ENCODE measurements at regions not wholly inside any gene's neighbourhood (a gene's known extent, or its start where the extent isn't known, plus 50 kb on each side); places are given as distances from the start of the nearest gene placed in this dataset.
A peak's percentile ranks its signal among the peaks of the same experiment; 100 is the strongest.

DNA sequence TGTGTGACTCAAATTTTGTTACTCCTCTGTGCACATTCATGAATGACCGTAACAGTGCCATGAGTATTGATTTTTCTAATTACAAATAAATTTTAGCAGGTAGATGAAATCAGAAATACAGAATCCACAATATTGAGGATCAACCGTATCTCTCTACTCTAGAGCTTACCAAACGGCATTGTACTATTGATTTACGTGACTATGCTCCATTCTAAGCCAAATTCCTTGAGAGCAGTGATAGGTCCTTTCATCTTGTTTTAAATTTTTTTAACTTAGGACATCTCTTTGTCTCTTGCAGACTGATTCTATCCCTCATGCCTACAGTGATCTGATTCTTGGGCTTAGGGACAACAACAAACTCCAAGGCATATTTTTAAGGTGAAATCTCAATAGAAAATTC lies 172.3 kb upstream of the C1QTNF7 start:
- H3K36me3 Mint-ChIP-seq (ENCODE audit: low read depth), result no peaks in the 10 kb centered on the region
- no peaks in the 10 kb centered on the region for H3K36me3 ChIP-seq (ENCODE audit: insufficient read depth)
- H3K4me1 Mint-ChIP-seq, result peaks cover 18% of the 10 kb centered on the region
- H3K79me2 ChIP-seq (replicated peaks; ENCODE audit: insufficient read depth), result no peaks in the 10 kb centered on the region
- TF ChIP-seq, protein P1, sequence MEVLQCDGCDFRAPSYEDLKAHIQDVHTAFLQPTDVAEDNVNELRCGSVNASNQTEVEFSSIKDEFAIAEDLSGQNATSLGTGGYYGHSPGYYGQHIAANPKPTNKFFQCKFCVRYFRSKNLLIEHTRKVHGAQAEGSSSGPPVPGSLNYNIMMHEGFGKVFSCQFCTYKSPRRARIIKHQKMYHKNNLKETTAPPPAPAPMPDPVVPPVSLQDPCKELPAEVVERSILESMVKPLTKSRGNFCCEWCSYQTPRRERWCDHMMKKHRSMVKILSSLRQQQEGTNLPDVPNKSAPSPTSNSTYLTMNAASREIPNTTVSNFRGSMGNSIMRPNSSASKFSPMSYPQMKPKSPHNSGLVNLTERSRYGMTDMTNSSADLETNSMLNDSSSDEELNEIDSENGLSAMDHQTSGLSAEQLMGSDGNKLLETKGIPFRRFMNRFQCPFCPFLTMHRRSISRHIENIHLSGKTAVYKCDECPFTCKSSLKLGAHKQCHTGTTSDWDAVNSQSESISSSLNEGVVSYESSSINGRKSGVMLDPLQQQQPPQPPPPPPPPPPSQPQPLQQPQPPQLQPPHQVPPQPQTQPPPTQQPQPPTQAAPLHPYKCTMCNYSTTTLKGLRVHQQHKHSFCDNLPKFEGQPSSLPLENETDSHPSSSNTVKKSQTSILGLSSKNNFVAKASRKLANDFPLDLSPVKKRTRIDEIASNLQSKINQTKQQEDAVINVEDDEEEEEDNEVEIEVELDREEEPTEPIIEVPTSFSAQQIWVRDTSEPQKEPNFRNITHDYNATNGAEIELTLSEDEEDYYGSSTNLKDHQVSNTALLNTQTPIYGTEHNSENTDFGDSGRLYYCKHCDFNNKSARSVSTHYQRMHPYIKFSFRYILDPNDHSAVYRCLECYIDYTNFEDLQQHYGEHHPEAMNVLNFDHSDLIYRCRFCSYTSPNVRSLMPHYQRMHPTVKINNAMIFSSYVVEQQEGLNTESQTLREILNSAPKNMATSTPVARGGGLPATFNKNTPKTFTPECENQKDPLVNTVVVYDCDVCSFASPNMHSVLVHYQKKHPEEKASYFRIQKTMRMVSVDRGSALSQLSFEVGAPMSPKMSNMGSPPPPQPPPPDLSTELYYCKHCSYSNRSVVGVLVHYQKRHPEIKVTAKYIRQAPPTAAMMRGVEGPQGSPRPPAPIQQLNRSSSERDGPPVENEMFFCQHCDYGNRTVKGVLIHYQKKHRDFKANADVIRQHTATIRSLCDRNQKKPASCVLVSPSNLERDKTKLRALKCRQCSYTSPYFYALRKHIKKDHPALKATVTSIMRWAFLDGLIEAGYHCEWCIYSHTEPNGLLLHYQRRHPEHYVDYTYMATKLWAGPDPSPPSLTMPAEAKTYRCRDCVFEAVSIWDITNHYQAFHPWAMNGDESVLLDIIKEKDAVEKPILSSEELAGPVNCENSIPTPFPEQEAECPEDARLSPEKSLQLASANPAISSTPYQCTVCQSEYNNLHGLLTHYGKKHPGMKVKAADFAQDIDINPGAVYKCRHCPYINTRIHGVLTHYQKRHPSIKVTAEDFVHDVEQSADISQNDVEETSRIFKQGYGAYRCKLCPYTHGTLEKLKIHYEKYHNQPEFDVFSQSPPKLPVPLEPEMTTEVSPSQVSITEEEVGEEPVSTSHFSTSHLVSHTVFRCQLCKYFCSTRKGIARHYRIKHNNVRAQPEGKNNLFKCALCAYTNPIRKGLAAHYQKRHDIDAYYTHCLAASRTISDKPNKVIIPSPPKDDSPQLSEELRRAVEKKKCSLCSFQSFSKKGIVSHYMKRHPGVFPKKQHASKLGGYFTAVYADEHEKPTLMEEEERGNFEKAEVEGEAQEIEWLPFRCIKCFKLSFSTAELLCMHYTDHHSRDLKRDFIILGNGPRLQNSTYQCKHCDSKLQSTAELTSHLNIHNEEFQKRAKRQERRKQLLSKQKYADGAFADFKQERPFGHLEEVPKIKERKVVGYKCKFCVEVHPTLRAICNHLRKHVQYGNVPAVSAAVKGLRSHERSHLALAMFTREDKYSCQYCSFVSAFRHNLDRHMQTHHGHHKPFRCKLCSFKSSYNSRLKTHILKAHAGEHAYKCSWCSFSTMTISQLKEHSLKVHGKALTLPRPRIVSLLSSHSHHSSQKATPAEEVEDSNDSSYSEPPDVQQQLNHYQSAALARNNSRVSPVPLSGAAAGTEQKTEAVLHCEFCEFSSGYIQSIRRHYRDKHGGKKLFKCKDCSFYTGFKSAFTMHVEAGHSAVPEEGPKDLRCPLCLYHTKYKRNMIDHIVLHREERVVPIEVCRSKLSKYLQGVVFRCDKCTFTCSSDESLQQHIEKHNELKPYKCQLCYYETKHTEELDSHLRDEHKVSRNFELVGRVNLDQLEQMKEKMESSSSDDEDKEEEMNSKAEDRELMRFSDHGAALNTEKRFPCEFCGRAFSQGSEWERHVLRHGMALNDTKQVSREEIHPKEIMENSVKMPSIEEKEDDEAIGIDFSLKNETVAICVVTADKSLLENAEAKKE (CRISPR knock-in tag; IDR thresholded peaks at IDR 0.05), result no peak
- H3K27me3 ChIP-seq (ENCODE audit: insufficient read depth), result no peaks in the 10 kb centered on the region
- H3K27me3 Mint-ChIP-seq (ENCODE audit: insufficient read depth, low read depth, poor library complexity), result peaks cover 3% of the 10 kb centered on the region
- no peaks in the 10 kb centered on the region for H4K20me1 ChIP-seq (replicated peaks; ENCODE audit: insufficient read depth)
- no peak overlapping the region for H3K4me3 Mint-ChIP-seq
- no peak overlapping the region for H3K4me3 ChIP-seq
- H3K9me2 ChIP-seq (ENCODE audit: insufficient read depth), result peaks cover 4% of the 10 kb centered on the region
- no peak overlapping the region for H2AFZ ChIP-seq
- no peak overlapping the region for H3K4me2 ChIP-seq
- ATAC-seq (peak; percentile 84), DNase-seq (ENCODE audit: low spot score) (peak; percentile 61)
- no peaks in the 10 kb centered on the region for H3F3A ChIP-seq (replicated peaks; ENCODE audit: low read depth)
- no peak overlapping the region for H3K27ac Mint-ChIP-seq
- H3K9me3 Mint-ChIP-seq, result no peaks in the 10 kb centered on the region
- no peak overlapping the region for H3K27ac ChIP-seq (ENCODE audit: low read depth)
- peaks cover 12% of the 10 kb centered on the region for H3K4me1 ChIP-seq (ENCODE audit: insufficient read depth)

DNA sequence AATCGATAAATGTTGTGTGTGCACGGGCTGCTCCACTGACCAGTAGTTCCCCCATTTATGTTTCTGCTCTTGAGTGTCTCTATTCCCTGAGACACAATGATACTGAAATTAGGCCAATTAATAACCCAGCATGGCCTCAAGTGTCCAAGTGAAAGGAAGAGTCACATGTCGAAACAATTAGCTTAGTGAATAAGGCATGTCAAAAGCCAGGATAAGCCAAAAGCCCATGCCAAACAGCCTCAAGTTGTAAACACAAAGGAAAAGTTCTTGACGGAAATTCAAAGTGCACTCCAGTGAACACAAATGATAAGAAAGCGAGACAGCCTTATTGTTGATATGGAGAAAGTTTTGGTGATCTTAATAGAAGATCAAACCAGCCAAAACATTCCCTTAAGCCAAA lies 167.1 kb upstream of the C1QTNF7 start:
- no peaks in the 10 kb centered on the region for H4K20me1 ChIP-seq (replicated peaks; ENCODE audit: insufficient read depth)
- H3K4me1 ChIP-seq (ENCODE audit: insufficient read depth), result peaks cover 11% of the 10 kb centered on the region
- no peak for DNase-seq (ENCODE audit: low spot score)
- H3K79me2 ChIP-seq (replicated peaks; ENCODE audit: insufficient read depth), result no peaks in the 10 kb centered on the region
- Mint-ChIP-seq H3K36me3 (ENCODE audit: low read depth) (no peaks in the 10 kb centered on the region), H3K4me3 (no peak overlapping the region), H3K9me3 (no peaks in the 10 kb centered on the region), H3K27me3 (ENCODE audit: insufficient read depth, low read depth, poor library complexity) (peaks cover 3% of the 10 kb centered on the region), H3K27ac (no peak overlapping the region), H3K4me1 (peaks cover 10% of the 10 kb centered on the region)
- no peaks in the 10 kb centered on the region for H3K27me3 ChIP-seq (ENCODE audit: insufficient read depth)
- no peak overlapping the region for H3K4me2 ChIP-seq
- no peaks in the 10 kb centered on the region for H3K36me3 ChIP-seq (ENCODE audit: insufficient read depth)
- peaks cover 4% of the 10 kb centered on the region for H3K9me2 ChIP-seq (ENCODE audit: insufficient read depth)
- H3F3A ChIP-seq (replicated peaks; ENCODE audit: low read depth), result no peaks in the 10 kb centered on the region
- ATAC-seq, result no peak
- no peak overlapping the region for H3K27ac ChIP-seq (ENCODE audit: low read depth)
- no peak overlapping the region for H3K4me3 ChIP-seq
- no peak overlapping the region for H2AFZ ChIP-seq
- no peak for TF ChIP-seq CREB1 (CRISPR knock-in tag; IDR thresholded peaks at IDR 0.05; ENCODE audit: low read depth)
- no peak for TF ChIP-seq NANOG (IDR thresholded peaks at IDR 0.05; ENCODE audit: borderline replicate concordance)
- TF ChIP-seq, protein P1 (CRISPR knock-in tag; IDR thresholded peaks at IDR 0.05), result no peak
- TF ChIP-seq JUNB (IDR thresholded peaks at IDR 0.05; ENCODE audit: unreplicated experiment), result no peak
- no peak for TF ChIP-seq ZNF331 (CRISPR knock-in tag; IDR thresholded peaks at IDR 0.05; ENCODE audit: low read depth)
- no peak for TF ChIP-seq EZH2 (IDR thresholded peaks at IDR 0.05; ENCODE audit: low read depth, unreplicated experiment)
- no peak for TF ChIP-seq EZH2phosphoT487 (IDR thresholded peaks at IDR 0.05; ENCODE audit: unreplicated experiment)
- TF ChIP-seq ZNF114 (CRISPR knock-in tag; IDR thresholded peaks at IDR 0.05), result no peak
